SK-N-SH treated with all-trans-retinoic acid at 6 μM for 48 hours (cell line): ENCODE measurements at regions not wholly inside any gene's neighbourhood (a gene's known extent, or its start where the extent isn't known, plus 50 kb on each side); places are given as distances from the start of the nearest gene placed in this dataset.

Source experiments
- ATAC-seq: fragments of 200-7000 bp; cut with Tn5 transposase; 3 replicates; pipeline ENCODE4 v1.9.1; 2020; ENCODE audit warnings: mild to moderate bottlenecking, moderate library complexity
- BACH2 ChIP-seq: fragments of 250-450 bp; sonication (Bioruptor Pico); IDR thresholded peaks from 2 replicates; pipeline ENCODE4 v1.9.0; 2021; ENCODE audit warnings: mild to moderate bottlenecking, borderline replicate concordance
- CSDC2 ChIP-seq: fragments of 250-450 bp; sonication (Bioruptor Pico); IDR thresholded peaks from 2 replicates; pipeline ENCODE4 v1.5.0; 2020; ENCODE audit warnings: mild to moderate bottlenecking, moderate library complexity
- ESRRG ChIP-seq: fragments of 250-450 bp; sonication (Bioruptor Pico); IDR thresholded peaks from 2 replicates; pipeline ENCODE4 v1.6.1; 2021; ENCODE audit warnings: mild to moderate bottlenecking
- GLIS3 ChIP-seq: fragments of 250-450 bp; sonication (Bioruptor Pico); IDR thresholded peaks from 2 replicates; pipeline ENCODE4 v1.5.0; 2020; ENCODE audit warnings: mild to moderate bottlenecking, moderate library complexity
- ISL1 ChIP-seq: fragments of 250-450 bp; sonication (Bioruptor Pico); IDR thresholded peaks from 2 replicates; pipeline ENCODE4 v2.1.2; 2022; ENCODE audit warnings: mild to moderate bottlenecking, moderate library complexity
- OSR1 ChIP-seq: fragments of 250-450 bp; sonication (Bioruptor Pico); IDR thresholded peaks from 2 replicates; pipeline ENCODE4 v1.8.0; 2022; ENCODE audit warnings: moderate library complexity, mild to moderate bottlenecking, inconsistent platforms
- PATZ1 ChIP-seq: fragments of 250-450 bp; sonication (Bioruptor Pico); IDR thresholded peaks from 2 replicates; pipeline ENCODE4 v1.8.0; 2020; ENCODE audit warnings: mild to moderate bottlenecking, moderate library complexity, borderline replicate concordance
- PPARA ChIP-seq: fragments of 250-450 bp; sonication (Bioruptor Pico); IDR thresholded peaks from 2 replicates; pipeline ENCODE4 v1.5.0; 2020; ENCODE audit warnings: mild to moderate bottlenecking, borderline replicate concordance
- SNAI2 ChIP-seq: fragments of 250-450 bp; sonication (Bioruptor Pico); IDR thresholded peaks from 2 replicates; pipeline ENCODE4 v1.5.0; 2020; ENCODE audit warnings: mild to moderate bottlenecking, moderate library complexity
- TOX ChIP-seq: fragments of 250-450 bp; sonication (Bioruptor Pico); IDR thresholded peaks from 2 replicates; pipeline ENCODE4 v1.8.0; 2021; ENCODE audit warnings: mild to moderate bottlenecking, moderate library complexity, borderline replicate concordance
- ZC3H10 ChIP-seq: fragments of 250-450 bp; sonication (Bioruptor Pico); IDR thresholded peaks from 2 replicates; pipeline ENCODE4 v1.5.1; 2021; ENCODE audit warnings: mild to moderate bottlenecking, moderate library complexity
- ZFP3 ChIP-seq: fragments of 250-450 bp; sonication (Bioruptor Pico); IDR thresholded peaks from 2 replicates; pipeline ENCODE4 v1.5.0; 2020; ENCODE audit warnings: mild to moderate bottlenecking, moderate library complexity
- ZFP30 ChIP-seq: fragments of 450-650 bp; formaldehyde crosslinking; IDR thresholded peaks from 2 replicates; pipeline ENCODE4 v1.5.0; 2022; ENCODE audit warnings: mild to moderate bottlenecking, moderate library complexity
- ZNF565 ChIP-seq: fragments of 450-650 bp; formaldehyde crosslinking; conservative IDR thresholded peaks from 2 replicates; pipeline ENCODE4 v1.5.0; 2020; ENCODE audit warnings: low read depth, mild to moderate bottlenecking, moderate library complexity
- ZNF70 ChIP-seq: fragments of 450-650 bp; formaldehyde crosslinking; IDR thresholded peaks from 2 replicates; pipeline ENCODE4 v1.5.0; 2020; ENCODE audit warnings: mild to moderate bottlenecking, moderate library complexity
- ZNF8 ChIP-seq: fragments of 450-650 bp; formaldehyde crosslinking; IDR thresholded peaks from 2 replicates; pipeline ENCODE4 v1.5.0; 2020; ENCODE audit warnings: mild to moderate bottlenecking, moderate library complexity
- TF ChIP-seq, protein P1 (sequence below): fragments of 250-450 bp; sonication (Bioruptor Pico); IDR thresholded peaks from 2 replicates; pipeline ENCODE4 v1.5.1; 2020; ENCODE audit warnings: low read depth, mild to moderate bottlenecking, moderate library complexity
- TF ChIP-seq, protein P2 (sequence below): fragments of 250-450 bp; sonication (Bioruptor Pico); IDR thresholded peaks from 2 replicates; pipeline ENCODE4 v1.8.0; 2021; ENCODE audit warnings: low read depth, mild to moderate bottlenecking, moderate library complexity, borderline replicate concordance
- TF ChIP-seq, protein P3 (sequence below): fragments of 250-450 bp; sonication (Bioruptor Pico); IDR thresholded peaks from 2 replicates; pipeline ENCODE4 v1.5.1; 2021; ENCODE audit warnings: mild to moderate bottlenecking, moderate library complexity
- TF ChIP-seq, protein P4 (sequence below): fragments of 250-450 bp; sonication (Bioruptor Pico); IDR thresholded peaks from 2 replicates; pipeline ENCODE4 v1.5.0; 2020; ENCODE audit warnings: mild to moderate bottlenecking, moderate library complexity

DNA sequence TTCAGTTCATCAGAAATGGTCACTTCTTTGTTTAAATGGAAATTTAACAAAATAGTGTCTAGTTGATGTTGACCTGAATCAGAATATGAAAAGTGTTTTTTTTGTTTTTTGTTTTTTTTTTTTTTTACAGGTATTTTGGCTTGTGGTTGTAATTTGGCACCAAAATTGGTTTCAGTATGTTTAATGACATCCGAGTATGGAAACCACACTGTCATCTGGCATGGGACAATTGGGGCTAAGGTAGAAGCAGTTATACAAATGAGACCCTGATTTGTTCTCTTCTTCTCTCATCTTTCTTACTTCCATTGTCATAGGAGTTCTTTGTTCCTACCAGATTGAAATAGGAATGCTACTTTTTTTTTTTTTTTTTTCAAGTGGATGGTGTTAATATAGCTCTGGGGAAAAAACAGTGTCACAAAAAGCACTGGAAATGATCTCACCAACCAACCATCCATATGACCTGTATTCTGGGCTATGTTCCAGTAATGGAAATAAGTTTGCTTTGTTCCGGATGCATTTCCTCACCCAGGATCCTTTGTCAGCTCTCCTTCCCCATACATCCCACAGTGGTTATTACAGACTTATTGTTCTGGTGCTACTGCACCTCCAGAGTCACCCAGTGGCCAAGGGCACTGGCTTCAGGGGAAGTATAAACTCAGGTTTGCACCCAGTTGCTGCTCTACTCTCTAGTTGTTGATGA, 95.8 kb downstream of the ATXN3L start:
- TF ChIP-seq OSR1 (no peak), PPARA (CRISPR knock-in tag) (no peak), ISL1 (CRISPR knock-in tag) (peak; percentile 26; the same call in 1 of the 2 replicates)
- TF ChIP-seq, protein P1, sequence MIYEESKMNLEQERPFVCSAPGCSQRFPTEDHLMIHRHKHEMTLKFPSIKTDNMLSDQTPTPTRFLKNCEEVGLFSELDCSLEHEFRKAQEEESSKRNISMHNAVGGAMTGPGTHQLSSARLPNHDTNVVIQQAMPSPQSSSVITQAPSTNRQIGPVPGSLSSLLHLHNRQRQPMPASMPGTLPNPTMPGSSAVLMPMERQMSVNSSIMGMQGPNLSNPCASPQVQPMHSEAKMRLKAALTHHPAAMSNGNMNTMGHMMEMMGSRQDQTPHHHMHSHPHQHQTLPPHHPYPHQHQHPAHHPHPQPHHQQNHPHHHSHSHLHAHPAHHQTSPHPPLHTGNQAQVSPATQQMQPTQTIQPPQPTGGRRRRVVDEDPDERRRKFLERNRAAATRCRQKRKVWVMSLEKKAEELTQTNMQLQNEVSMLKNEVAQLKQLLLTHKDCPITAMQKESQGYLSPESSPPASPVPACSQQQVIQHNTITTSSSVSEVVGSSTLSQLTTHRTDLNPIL (CRISPR knock-in tag): no peak; the same call in 1 of the 2 replicates
- peak; percentile 77 for ATAC-seq

GRCh38 chrX:13220916-13221315, 98.9 kb downstream of the ATXN3L start:
- peak; percentile 29 for ATAC-seq
- TF ChIP-seq ZNF565 (CRISPR knock-in tag) (no peak), PATZ1 (CRISPR knock-in tag) (no peak), ZNF70 (no peak), PPARA (CRISPR knock-in tag) (no peak), ZNF8 (CRISPR knock-in tag) (no peak), ISL1 (CRISPR knock-in tag) (no peak), CSDC2 (CRISPR knock-in tag) (no peak), SNAI2 (CRISPR knock-in tag) (no peak), ZFP3 (CRISPR knock-in tag) (no peak), TOX (CRISPR knock-in tag) (no peak), OSR1 (no peak), ESRRG (CRISPR knock-in tag) (no peak), GLIS3 (CRISPR knock-in tag) (no peak), ZFP30 (no peak), BACH2 (no peak), ZC3H10 (CRISPR knock-in tag) (no peak)
- TF ChIP-seq, protein P2, sequence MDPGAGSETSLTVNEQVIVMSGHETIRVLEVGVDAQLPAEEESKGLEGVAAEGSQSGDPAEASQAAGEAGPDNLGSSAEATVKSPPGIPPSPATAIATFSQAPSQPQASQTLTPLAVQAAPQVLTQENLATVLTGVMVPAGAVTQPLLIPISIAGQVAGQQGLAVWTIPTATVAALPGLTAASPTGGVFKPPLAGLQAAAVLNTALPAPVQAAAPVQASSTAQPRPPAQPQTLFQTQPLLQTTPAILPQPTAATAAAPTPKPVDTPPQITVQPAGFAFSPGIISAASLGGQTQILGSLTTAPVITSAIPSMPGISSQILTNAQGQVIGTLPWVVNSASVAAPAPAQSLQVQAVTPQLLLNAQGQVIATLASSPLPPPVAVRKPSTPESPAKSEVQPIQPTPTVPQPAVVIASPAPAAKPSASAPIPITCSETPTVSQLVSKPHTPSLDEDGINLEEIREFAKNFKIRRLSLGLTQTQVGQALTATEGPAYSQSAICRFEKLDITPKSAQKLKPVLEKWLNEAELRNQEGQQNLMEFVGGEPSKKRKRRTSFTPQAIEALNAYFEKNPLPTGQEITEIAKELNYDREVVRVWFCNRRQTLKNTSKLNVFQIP (CRISPR knock-in tag): no peak
- TF ChIP-seq, protein P3, sequence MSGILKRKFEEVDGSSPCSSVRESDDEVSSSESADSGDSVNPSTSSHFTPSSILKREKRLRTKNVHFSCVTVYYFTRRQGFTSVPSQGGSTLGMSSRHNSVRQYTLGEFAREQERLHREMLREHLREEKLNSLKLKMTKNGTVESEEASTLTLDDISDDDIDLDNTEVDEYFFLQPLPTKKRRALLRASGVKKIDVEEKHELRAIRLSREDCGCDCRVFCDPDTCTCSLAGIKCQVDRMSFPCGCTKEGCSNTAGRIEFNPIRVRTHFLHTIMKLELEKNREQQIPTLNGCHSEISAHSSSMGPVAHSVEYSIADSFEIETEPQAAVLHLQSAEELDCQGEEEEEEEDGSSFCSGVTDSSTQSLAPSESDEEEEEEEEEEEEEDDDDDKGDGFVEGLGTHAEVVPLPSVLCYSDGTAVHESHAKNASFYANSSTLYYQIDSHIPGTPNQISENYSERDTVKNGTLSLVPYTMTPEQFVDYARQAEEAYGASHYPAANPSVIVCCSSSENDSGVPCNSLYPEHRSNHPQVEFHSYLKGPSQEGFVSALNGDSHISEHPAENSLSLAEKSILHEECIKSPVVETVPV (CRISPR knock-in tag): no peak
- TF ChIP-seq, protein P4, sequence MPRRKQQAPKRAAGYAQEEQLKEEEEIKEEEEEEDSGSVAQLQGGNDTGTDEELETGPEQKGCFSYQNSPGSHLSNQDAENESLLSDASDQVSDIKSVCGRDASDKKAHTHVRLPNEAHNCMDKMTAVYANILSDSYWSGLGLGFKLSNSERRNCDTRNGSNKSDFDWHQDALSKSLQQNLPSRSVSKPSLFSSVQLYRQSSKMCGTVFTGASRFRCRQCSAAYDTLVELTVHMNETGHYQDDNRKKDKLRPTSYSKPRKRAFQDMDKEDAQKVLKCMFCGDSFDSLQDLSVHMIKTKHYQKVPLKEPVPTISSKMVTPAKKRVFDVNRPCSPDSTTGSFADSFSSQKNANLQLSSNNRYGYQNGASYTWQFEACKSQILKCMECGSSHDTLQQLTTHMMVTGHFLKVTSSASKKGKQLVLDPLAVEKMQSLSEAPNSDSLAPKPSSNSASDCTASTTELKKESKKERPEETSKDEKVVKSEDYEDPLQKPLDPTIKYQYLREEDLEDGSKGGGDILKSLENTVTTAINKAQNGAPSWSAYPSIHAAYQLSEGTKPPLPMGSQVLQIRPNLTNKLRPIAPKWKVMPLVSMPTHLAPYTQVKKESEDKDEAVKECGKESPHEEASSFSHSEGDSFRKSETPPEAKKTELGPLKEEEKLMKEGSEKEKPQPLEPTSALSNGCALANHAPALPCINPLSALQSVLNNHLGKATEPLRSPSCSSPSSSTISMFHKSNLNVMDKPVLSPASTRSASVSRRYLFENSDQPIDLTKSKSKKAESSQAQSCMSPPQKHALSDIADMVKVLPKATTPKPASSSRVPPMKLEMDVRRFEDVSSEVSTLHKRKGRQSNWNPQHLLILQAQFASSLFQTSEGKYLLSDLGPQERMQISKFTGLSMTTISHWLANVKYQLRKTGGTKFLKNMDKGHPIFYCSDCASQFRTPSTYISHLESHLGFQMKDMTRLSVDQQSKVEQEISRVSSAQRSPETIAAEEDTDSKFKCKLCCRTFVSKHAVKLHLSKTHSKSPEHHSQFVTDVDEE (CRISPR knock-in tag): no peak
- TF ChIP-seq, protein P1 (CRISPR knock-in tag): no peak
